Liver (tissue), 3 donors: ENCODE measurements at regions not wholly inside any gene's neighbourhood (a gene's known extent, or its start where the extent isn't known, plus 50 kb on each side); places are given as distances from the start of the nearest gene placed in this dataset.

ENCODE experiments used
- EGR1 ChIP-seq, 2 donors: IDR thresholded peaks; 2 replicates each; pipeline ENCODE4 v1.6.1; 2016 to 2018; ENCODE audit warnings: antibody characterized with exemption in 2 of 2, low read depth in 2 of 2
- JUND ChIP-seq, 2 donors: IDR thresholded peaks; 2 replicates each; pipeline ENCODE4 v1.6.1; 2016; ENCODE audit warnings: antibody characterized with exemption in 2 of 2
- RAD21 ChIP-seq, 2 donors: IDR thresholded peaks; 2 replicates each; pipeline ENCODE4 v1.6.1; 2016; ENCODE audit warnings: antibody characterized with exemption in 2 of 2, mild to moderate bottlenecking in 2 of 2
- TF ChIP-seq, protein P1 (sequence below): fragments of 150-350 bp; IDR thresholded peaks from 2 replicates; pipeline ENCODE4 v1.5.1; 2017; ENCODE audit warnings: improper control_type of control experiment, low read depth, low read length; ENCODE audit not compliant: missing input control
- TF ChIP-seq, protein P2 (sequence below): IDR thresholded peaks from 2 replicates; pipeline ENCODE4 v1.6.1; 2016; ENCODE audit warnings: antibody characterized with exemption
- TF ChIP-seq, protein P3 (sequence below): IDR thresholded peaks from 2 replicates; pipeline ENCODE4 v1.6.1; 2016; ENCODE audit warnings: antibody characterized with exemption, mild to moderate bottlenecking
- donor health status: healthy.
- donor health status: healthy.

DNA sequence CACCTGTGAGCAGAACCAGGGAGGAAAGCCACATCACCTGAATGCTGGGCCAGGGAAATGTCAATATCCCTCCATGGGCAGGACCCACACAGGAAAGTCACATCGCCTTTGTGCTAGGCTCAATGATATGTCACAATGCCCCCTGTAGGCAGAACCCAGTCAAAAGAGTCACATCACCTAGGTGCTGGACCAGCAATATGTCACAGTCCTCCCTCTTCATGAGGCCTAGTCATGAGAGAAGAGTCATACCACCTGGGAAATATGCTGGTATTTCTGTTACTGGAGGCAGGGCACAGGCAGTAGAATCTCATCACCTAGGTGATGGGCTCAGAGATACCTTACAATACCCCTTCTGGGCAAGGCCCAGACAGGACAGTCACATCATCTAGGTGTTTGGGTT lies 1843.4 kb downstream of the TP53TG3F start:
- TF ChIP-seq RAD21 (IDR thresholded peaks at IDR 0.05), result no peak
- TF ChIP-seq, protein P1, sequence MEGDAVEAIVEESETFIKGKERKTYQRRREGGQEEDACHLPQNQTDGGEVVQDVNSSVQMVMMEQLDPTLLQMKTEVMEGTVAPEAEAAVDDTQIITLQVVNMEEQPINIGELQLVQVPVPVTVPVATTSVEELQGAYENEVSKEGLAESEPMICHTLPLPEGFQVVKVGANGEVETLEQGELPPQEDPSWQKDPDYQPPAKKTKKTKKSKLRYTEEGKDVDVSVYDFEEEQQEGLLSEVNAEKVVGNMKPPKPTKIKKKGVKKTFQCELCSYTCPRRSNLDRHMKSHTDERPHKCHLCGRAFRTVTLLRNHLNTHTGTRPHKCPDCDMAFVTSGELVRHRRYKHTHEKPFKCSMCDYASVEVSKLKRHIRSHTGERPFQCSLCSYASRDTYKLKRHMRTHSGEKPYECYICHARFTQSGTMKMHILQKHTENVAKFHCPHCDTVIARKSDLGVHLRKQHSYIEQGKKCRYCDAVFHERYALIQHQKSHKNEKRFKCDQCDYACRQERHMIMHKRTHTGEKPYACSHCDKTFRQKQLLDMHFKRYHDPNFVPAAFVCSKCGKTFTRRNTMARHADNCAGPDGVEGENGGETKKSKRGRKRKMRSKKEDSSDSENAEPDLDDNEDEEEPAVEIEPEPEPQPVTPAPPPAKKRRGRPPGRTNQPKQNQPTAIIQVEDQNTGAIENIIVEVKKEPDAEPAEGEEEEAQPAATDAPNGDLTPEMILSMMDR, result no peak
- no peak for TF ChIP-seq EGR1 (IDR thresholded peaks at IDR 0.05; ENCODE audit: low read depth in 2 of 2)
- no peak for TF ChIP-seq JUND (IDR thresholded peaks at IDR 0.05)
- TF ChIP-seq, protein P2, sequence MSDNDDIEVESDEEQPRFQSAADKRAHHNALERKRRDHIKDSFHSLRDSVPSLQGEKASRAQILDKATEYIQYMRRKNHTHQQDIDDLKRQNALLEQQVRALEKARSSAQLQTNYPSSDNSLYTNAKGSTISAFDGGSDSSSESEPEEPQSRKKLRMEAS, result no peak
- TF ChIP-seq, protein P3, sequence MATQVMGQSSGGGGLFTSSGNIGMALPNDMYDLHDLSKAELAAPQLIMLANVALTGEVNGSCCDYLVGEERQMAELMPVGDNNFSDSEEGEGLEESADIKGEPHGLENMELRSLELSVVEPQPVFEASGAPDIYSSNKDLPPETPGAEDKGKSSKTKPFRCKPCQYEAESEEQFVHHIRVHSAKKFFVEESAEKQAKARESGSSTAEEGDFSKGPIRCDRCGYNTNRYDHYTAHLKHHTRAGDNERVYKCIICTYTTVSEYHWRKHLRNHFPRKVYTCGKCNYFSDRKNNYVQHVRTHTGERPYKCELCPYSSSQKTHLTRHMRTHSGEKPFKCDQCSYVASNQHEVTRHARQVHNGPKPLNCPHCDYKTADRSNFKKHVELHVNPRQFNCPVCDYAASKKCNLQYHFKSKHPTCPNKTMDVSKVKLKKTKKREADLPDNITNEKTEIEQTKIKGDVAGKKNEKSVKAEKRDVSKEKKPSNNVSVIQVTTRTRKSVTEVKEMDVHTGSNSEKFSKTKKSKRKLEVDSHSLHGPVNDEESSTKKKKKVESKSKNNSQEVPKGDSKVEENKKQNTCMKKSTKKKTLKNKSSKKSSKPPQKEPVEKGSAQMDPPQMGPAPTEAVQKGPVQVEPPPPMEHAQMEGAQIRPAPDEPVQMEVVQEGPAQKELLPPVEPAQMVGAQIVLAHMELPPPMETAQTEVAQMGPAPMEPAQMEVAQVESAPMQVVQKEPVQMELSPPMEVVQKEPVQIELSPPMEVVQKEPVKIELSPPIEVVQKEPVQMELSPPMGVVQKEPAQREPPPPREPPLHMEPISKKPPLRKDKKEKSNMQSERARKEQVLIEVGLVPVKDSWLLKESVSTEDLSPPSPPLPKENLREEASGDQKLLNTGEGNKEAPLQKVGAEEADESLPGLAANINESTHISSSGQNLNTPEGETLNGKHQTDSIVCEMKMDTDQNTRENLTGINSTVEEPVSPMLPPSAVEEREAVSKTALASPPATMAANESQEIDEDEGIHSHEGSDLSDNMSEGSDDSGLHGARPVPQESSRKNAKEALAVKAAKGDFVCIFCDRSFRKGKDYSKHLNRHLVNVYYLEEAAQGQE, result no peak
